B cell (primary cell): ENCODE measurements at regions not wholly inside any gene's neighbourhood (a gene's known extent, or its start where the extent isn't known, plus 50 kb on each side); places are given as distances from the start of the nearest gene placed in this dataset. TPM values are rescaled to one million over a fixed set of nuclear protein-coding genes. Genes with fewer than 3 reads are reported as not detected.

ENCODE experiments used
- ATAC-seq: fragments of 200-7000 bp; cut with Tn5 transposase; one replicate; pipeline ENCODE4 v1.10.0; 2021; ENCODE audit warnings: low read depth, mild to moderate bottlenecking, moderate number of reproducible peaks, moderate library complexity
- CTCF ChIA-PET: fragments of 350-600 bp; sonication (Branson Sonifier 250); formaldehyde crosslinking; loops from one replicate; lab custom pipeline; 2021; ENCODE audit warnings: antibody characterized with exemption, inconsistent platforms; lab: Charles Lee
- POLR2A ChIA-PET: fragments of 350-600 bp; sonication (Branson Sonifier 250); formaldehyde crosslinking; loops from one replicate; lab custom pipeline; 2021; ENCODE audit warnings: antibody characterized with exemption; lab: Charles Lee
- DNase-seq: peaks from one replicate; pipeline ENCODE4 v3.0.0; 2013
- H2AFZ ChIP-seq: 2 replicates; pipeline ENCODE4 v1.6.1; 2012; ENCODE audit warnings: mild to moderate bottlenecking, low read depth, low read length; ENCODE audit not compliant: insufficient read depth, poor library complexity, severe bottlenecking
- H3K27ac ChIP-seq, 2 donors: 1 replicate in 1 of 2; 2 replicates in 1 of 2; pipeline ENCODE4 v1.5.1; 2012 to 2013; ENCODE audit warnings: low read length in 2 of 2, mild to moderate bottlenecking in 2 of 2, moderate library complexity in 1 of 2
- H3K27me3 ChIP-seq, 4 experiments: fragments of 200-600 bp in 1 of 4; sonication (generic) in 1 of 4; replicated peaks in 1 of 4; 1 replicate in 2 of 4; 2 replicates in 2 of 4; pipeline versions ENCODE4 v1.6.1 to v1.7.0; 2013 to 2016; ENCODE audit warnings: low read length in 3 of 4, mild to moderate bottlenecking in 2 of 4, mixed read lengths in 1 of 4, moderate library complexity in 1 of 4; ENCODE audit not compliant: insufficient read depth in 4 of 4, control insufficient read depth in 3 of 4; ENCODE audit errors: control extremely low read depth in 1 of 4
- H3K36me3 ChIP-seq, 2 experiments: replicated peaks in 1 of 2; 1 replicate in 1 of 2; 2 replicates in 1 of 2; pipeline versions ENCODE4 v1.6.1 to v1.7.1; 2013; ENCODE audit warnings: low read length in 1 of 2; ENCODE audit not compliant: insufficient read depth in 2 of 2, control insufficient read depth in 1 of 2; ENCODE audit errors: control extremely low read depth in 1 of 2, extremely low read depth in 1 of 2
- H3K4me1 ChIP-seq, 2 donors: fragments of 200-600 bp in 1 of 2; sonication (generic) in 1 of 2; 1 replicate in 1 of 2; 2 replicates in 1 of 2; pipeline versions ENCODE4 v1.5.1 to v1.6.1; 2013 to 2017; ENCODE audit warnings: low read length in 2 of 2; ENCODE audit not compliant: control insufficient read depth in 2 of 2, insufficient read depth in 2 of 2
- H3K4me2 ChIP-seq: replicated peaks from 2 replicates; pipeline ENCODE3; 2012; ENCODE audit warnings: mild to moderate bottlenecking, low read depth, low read length; ENCODE audit not compliant: poor library complexity, severe bottlenecking
- H3K4me3 ChIP-seq, 5 experiments: fragments of 200-600 bp in 1 of 5; sonication (generic) in 1 of 5; 1 replicate in 3 of 5; 2 replicates in 2 of 5; pipeline versions ENCODE4 v1.5.1 to v1.7.0; 2011 to 2016; ENCODE audit warnings: low read length in 4 of 5, mild to moderate bottlenecking in 4 of 5, low read depth in 2 of 5, control low read depth in 1 of 5, moderate library complexity in 1 of 5; ENCODE audit not compliant: insufficient read depth in 1 of 5; ENCODE audit errors: control extremely low read depth in 1 of 5, extremely low read depth in 1 of 5
- H3K79me2 ChIP-seq: fragments of 200-600 bp; sonication (generic); one replicate; pipeline ENCODE4 v1.6.0; 2016; ENCODE audit warnings: low read length; ENCODE audit not compliant: control insufficient read depth, insufficient read depth
- H3K9ac ChIP-seq: fragments of 200-600 bp; sonication (generic); 2 replicates; pipeline ENCODE4 v1.6.1; 2017; ENCODE audit warnings: mild to moderate bottlenecking, low read length, moderate library complexity
- H3K9me3 ChIP-seq, 3 donors: one replicate each; pipeline versions ENCODE4 v1.6.1 to v1.7.1; 2013; ENCODE audit warnings: low read length in 2 of 3; ENCODE audit not compliant: control insufficient read depth in 2 of 3, insufficient read depth in 1 of 3; ENCODE audit errors: control extremely low read depth in 1 of 3
- H4K20me1 ChIP-seq: 2 replicates; pipeline ENCODE4 v1.6.0; 2012; ENCODE audit warnings: mild to moderate bottlenecking, low read length; ENCODE audit not compliant: insufficient read depth, control insufficient read depth, poor library complexity, severe bottlenecking
- H3K27ac Mint-ChIP-seq: one replicate; pipeline ENCODE4 v1.8.0; 2021; ENCODE audit warnings: mixed read lengths
- H3K27me3 Mint-ChIP-seq: one replicate; pipeline ENCODE4 v1.8.0; 2021; ENCODE audit warnings: mixed read lengths
- H3K4me1 Mint-ChIP-seq: one replicate; pipeline ENCODE4 v1.8.0; 2021; ENCODE audit warnings: mixed read lengths
- H3K4me3 Mint-ChIP-seq: one replicate; pipeline ENCODE4 v1.8.0; 2021; ENCODE audit warnings: mixed read lengths
- H3K9me3 Mint-ChIP-seq: one replicate; pipeline ENCODE4 v1.8.0; 2022; ENCODE audit warnings: mixed read lengths; ENCODE audit not compliant: insufficient read depth
- EZH2 ChIP-seq: IDR thresholded peaks from 2 replicates; pipeline ENCODE4 v1.6.1; 2012; ENCODE audit warnings: borderline replicate concordance, low read depth, mild to moderate bottlenecking, moderate library complexity, low read length; ENCODE audit not compliant: insufficient read depth, poor library complexity, severe bottlenecking
- WGBS: methylation state at CpG from one replicate; pipeline ENCODE4 v1.1.5; 2013; ENCODE audit warnings: missing lambda C conversion rate; ENCODE audit not compliant: insufficient coverage; 5-methylcytosine and 5-hydroxymethylcytosine counted together
- intact Hi-C: fragments of 100-400 bp; cut with micrococcal nuclease; formaldehyde crosslinking; loops from one replicate; pipeline ENCODE4 v1.10.0; 2022
- small RNA-seq: library from RNA; depleted of rRNA; stranded (forward); fragments of <200 nt; gene quantifications from one replicate; pipeline ENCODE3, GENCODE V24; 2012; ENCODE audit warnings: low replicate concordance, low read depth; ENCODE audit not compliant: insufficient read length
- TF ChIP-seq, protein P1 (sequence below): fragments of 200-600 bp; IDR thresholded peaks from one replicate; pipeline ENCODE4 v1.8.0; 2022; ENCODE audit warnings: antibody characterized with exemption, mild to moderate bottlenecking

- CTCF ChIA-PET: no interaction called here
- intact Hi-C loops: no loop called here
- Mint-ChIP-seq H3K9me3 (no peaks in the 10 kb centered on the region), H3K27me3 (peaks cover 10% of the 10 kb centered on the region), H3K4me1 (peaks cover 11% of the 10 kb centered on the region), H3K4me3 (no peak overlapping the region), H3K27ac (no peak overlapping the region)
- Histone ChIP-seq H3K27ac (no peak overlapping the region), H4K20me1 (no peaks in the 10 kb centered on the region), H3K36me3 (no peaks in the 10 kb centered on the region), H2AFZ (no peak overlapping the region), H3K9ac (no peak overlapping the region), H3K4me2 (no peak overlapping the region), H3K4me3 (no peak overlapping the region), H3K27me3 (no peaks in the 10 kb centered on the region), H3K9me3 (no peaks in the 10 kb centered on the region), H3K4me1 (peaks cover 9 to 11% of the 10 kb centered on the region in 2 donors), H3K79me2 (peaks cover under 1% of the 10 kb centered on the region)
- DNase-seq (no peak), ATAC-seq (no peak)
- POLR2A ChIA-PET: no interaction called here
- WGBS: 100% methylated on average over 1 of the region's 4 CpGs
- no peak for TF ChIP-seq EZH2
- TF ChIP-seq, protein P1, sequence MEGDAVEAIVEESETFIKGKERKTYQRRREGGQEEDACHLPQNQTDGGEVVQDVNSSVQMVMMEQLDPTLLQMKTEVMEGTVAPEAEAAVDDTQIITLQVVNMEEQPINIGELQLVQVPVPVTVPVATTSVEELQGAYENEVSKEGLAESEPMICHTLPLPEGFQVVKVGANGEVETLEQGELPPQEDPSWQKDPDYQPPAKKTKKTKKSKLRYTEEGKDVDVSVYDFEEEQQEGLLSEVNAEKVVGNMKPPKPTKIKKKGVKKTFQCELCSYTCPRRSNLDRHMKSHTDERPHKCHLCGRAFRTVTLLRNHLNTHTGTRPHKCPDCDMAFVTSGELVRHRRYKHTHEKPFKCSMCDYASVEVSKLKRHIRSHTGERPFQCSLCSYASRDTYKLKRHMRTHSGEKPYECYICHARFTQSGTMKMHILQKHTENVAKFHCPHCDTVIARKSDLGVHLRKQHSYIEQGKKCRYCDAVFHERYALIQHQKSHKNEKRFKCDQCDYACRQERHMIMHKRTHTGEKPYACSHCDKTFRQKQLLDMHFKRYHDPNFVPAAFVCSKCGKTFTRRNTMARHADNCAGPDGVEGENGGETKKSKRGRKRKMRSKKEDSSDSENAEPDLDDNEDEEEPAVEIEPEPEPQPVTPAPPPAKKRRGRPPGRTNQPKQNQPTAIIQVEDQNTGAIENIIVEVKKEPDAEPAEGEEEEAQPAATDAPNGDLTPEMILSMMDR: no peak
These were observed 50.4 kb upstream of the HNRNPU start for GRCh38 chr1:244914761-244915160.

Small RNA genes in the stretch of these regions (small RNA-seq; reads per million reads assigned to genes)
- gene RNU6-1089P (not detected), gene RNU6-947P (not detected), gene RNU6-999P (not detected)
